Activated CD4-positive, alpha-beta memory T cell treated with anti-CD3 and anti-CD28 coated beads for 36 hours (primary cell): ENCODE measurements at regions not wholly inside any gene's neighbourhood (a gene's known extent, or its start where the extent isn't known, plus 50 kb on each side); places are given as distances from the start of the nearest gene placed in this dataset.

Experiments
- CTCF ChIA-PET: fragments of 350-600 bp; sonication (Branson Sonifier 250); formaldehyde crosslinking; loops from one replicate; lab custom pipeline; 2021; ENCODE audit warnings: antibody characterized with exemption, inconsistent platforms; lab: Charles Lee
- POLR2A ChIA-PET: fragments of 350-600 bp; sonication (Branson Sonifier 250); formaldehyde crosslinking; loops from one replicate; lab custom pipeline; 2021; ENCODE audit warnings: antibody characterized with exemption; lab: Charles Lee
- DNase-seq: peaks from one replicate; pipeline ENCODE4 v3.0.0-alpha.2; 2020
- H3K27ac Mint-ChIP-seq: one replicate; pipeline ENCODE4 v1.8.0; 2021; ENCODE audit warnings: mixed read lengths
- H3K27me3 Mint-ChIP-seq: one replicate; pipeline ENCODE4 v1.8.0; 2021; ENCODE audit warnings: mixed read lengths
- H3K36me3 Mint-ChIP-seq: one replicate; pipeline ENCODE4 v1.8.0; 2021; ENCODE audit warnings: mixed read lengths
- H3K4me1 Mint-ChIP-seq: one replicate; pipeline ENCODE4 v1.8.0; 2021; ENCODE audit warnings: low read depth, mixed read lengths
- H3K4me3 Mint-ChIP-seq: one replicate; pipeline ENCODE4 v1.8.0; 2021; ENCODE audit warnings: mild to moderate bottlenecking, mixed read lengths
- H3K9me3 Mint-ChIP-seq: one replicate; pipeline ENCODE4 v1.8.0; 2021; ENCODE audit warnings: mixed read lengths
- intact Hi-C: fragments of 100-400 bp; cut with micrococcal nuclease; formaldehyde crosslinking; loops from one replicate; pipeline ENCODE4 v1.15.1; 2023

GRCh38 chr21:18152371-18152770 is 92.3 kb upstream of the CHODL start:
- ChIA-PET POLR2A (no interaction called here), CTCF (no interaction called here)
- no peak overlapping the region for H3K4me3 Mint-ChIP-seq
- no peak for DNase-seq
- intact Hi-C loops: no loop called here
- peaks cover 7% of the 10 kb centered on the region for H3K9me3 Mint-ChIP-seq
- H3K4me1 Mint-ChIP-seq: no peaks in the 10 kb centered on the region
- H3K27me3 Mint-ChIP-seq: no peaks in the 10 kb centered on the region
- H3K36me3 Mint-ChIP-seq: no peaks in the 10 kb centered on the region
- H3K27ac Mint-ChIP-seq: no peak overlapping the region

- Mint-ChIP-seq H3K36me3 (no peaks in the 10 kb centered on the region), H3K4me1 (no peaks in the 10 kb centered on the region), H3K9me3 (peaks cover 18% of the 10 kb centered on the region), H3K27ac (no peak overlapping the region), H3K27me3 (no peaks in the 10 kb centered on the region), H3K4me3 (no peak overlapping the region)
- POLR2A ChIA-PET: no interaction called here
- CTCF ChIA-PET: no interaction called here
- DNase-seq: no peak
- intact Hi-C loops: no loop called here
Measured at GRCh38 chr21:18151046-18151445, 93.6 kb upstream of the CHODL start.

- H3K4me1 Mint-ChIP-seq: no peaks in the 10 kb centered on the region
Measured at GRCh38 chr21:18148401-18148800, 96.2 kb upstream of the CHODL start.

GRCh38 chr21:18147678-18148077 is 97.0 kb upstream of the CHODL start:
- intact Hi-C loops: no loop called here
- H3K4me3 Mint-ChIP-seq: no peak overlapping the region
- peaks cover 20% of the 10 kb centered on the region for H3K9me3 Mint-ChIP-seq
- no peaks in the 10 kb centered on the region for H3K36me3 Mint-ChIP-seq
- H3K27ac Mint-ChIP-seq: no peak overlapping the region
- no peak for DNase-seq
- CTCF ChIA-PET: no interaction called here
- POLR2A ChIA-PET: no interaction called here
- no peaks in the 10 kb centered on the region for H3K4me1 Mint-ChIP-seq
- no peaks in the 10 kb centered on the region for H3K27me3 Mint-ChIP-seq

More at GRCh38 chr21:18148401-18148800, 96.2 kb upstream of the CHODL start:
- Mint-ChIP-seq H3K36me3 (no peaks in the 10 kb centered on the region), H3K4me3 (no peak overlapping the region), H3K27ac (no peak overlapping the region), H3K9me3 (peaks cover 20% of the 10 kb centered on the region), H3K27me3 (no peaks in the 10 kb centered on the region)
- ChIA-PET POLR2A (no interaction called here), CTCF (no interaction called here)
- no peak for DNase-seq
- intact Hi-C loops: no loop called here

- peaks cover 20% of the 10 kb centered on the region for H3K9me3 Mint-ChIP-seq
- CTCF ChIA-PET: no interaction called here
- POLR2A ChIA-PET: no interaction called here
- H3K27ac Mint-ChIP-seq: no peak overlapping the region
- no peak for DNase-seq
- no peak overlapping the region for H3K4me3 Mint-ChIP-seq
- H3K36me3 Mint-ChIP-seq: no peaks in the 10 kb centered on the region
- H3K4me1 Mint-ChIP-seq: no peaks in the 10 kb centered on the region
- no peaks in the 10 kb centered on the region for H3K27me3 Mint-ChIP-seq
- intact Hi-C loops: no loop called here
Measured at GRCh38 chr21:18146820-18147219, 97.8 kb upstream of the CHODL start.

- Mint-ChIP-seq H3K9me3 (peaks cover 18% of the 10 kb centered on the region), H3K36me3 (no peaks in the 10 kb centered on the region), H3K4me1 (no peaks in the 10 kb centered on the region), H3K4me3 (no peak overlapping the region), H3K27ac (no peak overlapping the region), H3K27me3 (no peaks in the 10 kb centered on the region)
- ChIA-PET CTCF (interaction anchor here (1.2 kb wide), 1 partner anchor 546 kb away, joined by 3 read pairs; no protein-coding TSS in a partner anchor), POLR2A (no interaction called here)
- no peak for DNase-seq
- intact Hi-C loops: no loop called here
Measured at GRCh38 chr21:18144339-18144738, 100.3 kb upstream of the CHODL start.

GRCh38 chr21:18142655-18143054 is 102.0 kb upstream of the CHODL start:
- Mint-ChIP-seq H3K27me3 (no peaks in the 10 kb centered on the region), H3K4me1 (no peaks in the 10 kb centered on the region), H3K36me3 (no peaks in the 10 kb centered on the region), H3K4me3 (no peak overlapping the region), H3K9me3 (peaks cover 18% of the 10 kb centered on the region), H3K27ac (no peak overlapping the region)
- CTCF ChIA-PET: no interaction called here
- intact Hi-C loops: no loop called here
- POLR2A ChIA-PET: no interaction called here
- no peak for DNase-seq

GRCh38 chr21:18138507-18138906 is 106.1 kb upstream of the CHODL start:
- no peak for DNase-seq

GRCh38 chr21:18129526-18129925 is 115.1 kb upstream of the CHODL start:
- Mint-ChIP-seq H3K27ac (no peak overlapping the region), H3K9me3 (peaks cover 3% of the 10 kb centered on the region), H3K36me3 (no peaks in the 10 kb centered on the region), H3K4me3 (no peak overlapping the region), H3K4me1 (no peaks in the 10 kb centered on the region), H3K27me3 (no peaks in the 10 kb centered on the region)
- intact Hi-C loops: no loop called here
- CTCF ChIA-PET: no interaction called here
- no peak for DNase-seq
- POLR2A ChIA-PET: no interaction called here

More at GRCh38 chr21:18138507-18138906, 106.1 kb upstream of the CHODL start:
- Mint-ChIP-seq H3K4me1 (no peaks in the 10 kb centered on the region), H3K27me3 (no peaks in the 10 kb centered on the region), H3K4me3 (no peak overlapping the region), H3K9me3 (peaks cover 7% of the 10 kb centered on the region), H3K36me3 (no peaks in the 10 kb centered on the region), H3K27ac (no peak overlapping the region)
- intact Hi-C loops: no loop called here
- ChIA-PET POLR2A (no interaction called here), CTCF (no interaction called here)

- H3K36me3 Mint-ChIP-seq: no peaks in the 10 kb centered on the region
- H3K27ac Mint-ChIP-seq: no peak overlapping the region
- no peak overlapping the region for H3K4me3 Mint-ChIP-seq
- DNase-seq: no peak
- ChIA-PET POLR2A (no interaction called here), CTCF (no interaction called here)
- no peaks in the 10 kb centered on the region for H3K4me1 Mint-ChIP-seq
- H3K27me3 Mint-ChIP-seq: no peaks in the 10 kb centered on the region
- intact Hi-C loops: no loop called here
- H3K9me3 Mint-ChIP-seq: peaks cover 4% of the 10 kb centered on the region
Measured at GRCh38 chr21:18118566-18118965, 126.1 kb upstream of the CHODL start.

GRCh38 chr21:18117176-18117575 is 127.5 kb upstream of the CHODL start:
- H3K4me1 Mint-ChIP-seq: no peaks in the 10 kb centered on the region
- POLR2A ChIA-PET: no interaction called here

GRCh38 chr21:18114810-18115209 is 129.8 kb upstream of the CHODL start:
- Mint-ChIP-seq H3K27me3 (no peaks in the 10 kb centered on the region), H3K27ac (no peak overlapping the region), H3K36me3 (no peaks in the 10 kb centered on the region), H3K4me1 (no peaks in the 10 kb centered on the region), H3K4me3 (no peak overlapping the region), H3K9me3 (peaks cover 4% of the 10 kb centered on the region)
- DNase-seq: no peak
- intact Hi-C loops: no loop called here
- POLR2A ChIA-PET: no interaction called here
- CTCF ChIA-PET: no interaction called here

More at GRCh38 chr21:18117176-18117575, 127.5 kb upstream of the CHODL start:
- Mint-ChIP-seq H3K4me3 (no peak overlapping the region), H3K27me3 (no peaks in the 10 kb centered on the region), H3K36me3 (no peaks in the 10 kb centered on the region), H3K9me3 (peaks cover 4% of the 10 kb centered on the region), H3K27ac (no peak overlapping the region)
- intact Hi-C loops: no loop called here
- CTCF ChIA-PET: interaction anchor here (0.6 kb wide), 1 partner anchor 18 kb away, joined by 3 read pairs; no protein-coding TSS in a partner anchor
- no peak for DNase-seq

GRCh38 chr21:18104802-18105201 is 139.8 kb upstream of the CHODL start:
- intact Hi-C loops: no loop called here
- no peak overlapping the region for H3K4me3 Mint-ChIP-seq
- peaks cover 6% of the 10 kb centered on the region for H3K9me3 Mint-ChIP-seq
- no peak overlapping the region for H3K27ac Mint-ChIP-seq
- ChIA-PET CTCF (no interaction called here), POLR2A (no interaction called here)
- H3K4me1 Mint-ChIP-seq: no peaks in the 10 kb centered on the region
- DNase-seq: no peak
- H3K36me3 Mint-ChIP-seq: no peaks in the 10 kb centered on the region
- H3K27me3 Mint-ChIP-seq: no peaks in the 10 kb centered on the region
